ENCODE measurements at regions not wholly inside any gene's neighbourhood (a gene's known extent, or its start where the extent isn't known, plus 50 kb on each side); places are given as distances from the start of the nearest gene placed in this dataset.
"Not testable (repeated sequence)": the region's sequence is repeated elsewhere in the genome, so short reads cannot be mapped to it uniquely, and the experiment has no call there.

- DNase-seq (ENCODE audit: extremely low read depth in 1 of 2, low read depth in 1 of 2), result no peak
Observed at GRCh38 chr7:69218576-69218975, 379.7 kb upstream of the AUTS2 start.

GRCh38 chr7:69219381-69219780 is 378.9 kb upstream of the AUTS2 start:
- DNase-seq (ENCODE audit: extremely low read depth in 1 of 2, low read depth in 1 of 2), result no peak

GRCh38 chr7:69225259-69225943 is 372.9 kb upstream of the AUTS2 start:
- no peak for DNase-seq (ENCODE audit: extremely low read depth in 1 of 2, low read depth in 1 of 2)

GRCh38 chr7:69228212-69228811 is 370.0 kb upstream of the AUTS2 start:
- DNase-seq (ENCODE audit: extremely low read depth in 1 of 2, low read depth in 1 of 2), result no peak

- DNase-seq (ENCODE audit: extremely low read depth in 1 of 2, low read depth in 1 of 2), result no peak
Observed at GRCh38 chr7:69232445-69233376, 365.6 kb upstream of the AUTS2 start.

GRCh38 chr7:69237541-69237940 is 360.7 kb upstream of the AUTS2 start:
- DNase-seq (ENCODE audit: extremely low read depth in 1 of 2, low read depth in 1 of 2), result no peak

- DNase-seq (ENCODE audit: extremely low read depth in 1 of 2, low read depth in 1 of 2), result no peak
Observed at GRCh38 chr7:69243016-69243415, 355.3 kb upstream of the AUTS2 start.

GRCh38 chr7:69244701-69245100 is 353.6 kb upstream of the AUTS2 start:
- DNase-seq (ENCODE audit: extremely low read depth in 1 of 2, low read depth in 1 of 2), result no peak

- DNase-seq (ENCODE audit: extremely low read depth in 1 of 2, low read depth in 1 of 2), result no peak
Observed at GRCh38 chr7:69245646-69246045, 352.6 kb upstream of the AUTS2 start.

- DNase-seq (ENCODE audit: extremely low read depth in 1 of 2, low read depth in 1 of 2), result no peak
Observed at GRCh38 chr7:69246758-69247157, 351.5 kb upstream of the AUTS2 start.

- DNase-seq (ENCODE audit: extremely low read depth in 1 of 2, low read depth in 1 of 2), result not testable (repeated sequence)
Observed at GRCh38 chr7:69248382-69248828, 349.9 kb upstream of the AUTS2 start.

GRCh38 chr7:69250958-69251357 is 347.3 kb upstream of the AUTS2 start:
- DNase-seq (ENCODE audit: extremely low read depth in 1 of 2, low read depth in 1 of 2), result no peak

- no peak for DNase-seq (ENCODE audit: extremely low read depth in 1 of 2, low read depth in 1 of 2)
Observed at GRCh38 chr7:69254643-69255042, 343.6 kb upstream of the AUTS2 start.

GRCh38 chr7:69256634-69257081 is 341.6 kb upstream of the AUTS2 start:
- DNase-seq (ENCODE audit: extremely low read depth in 1 of 2, low read depth in 1 of 2), result no peak

GRCh38 chr7:69257592-69257991 is 340.7 kb upstream of the AUTS2 start:
- DNase-seq (ENCODE audit: extremely low read depth in 1 of 2, low read depth in 1 of 2), result no peak

- no peak for DNase-seq (ENCODE audit: extremely low read depth in 1 of 2, low read depth in 1 of 2)
Observed at GRCh38 chr7:69259445-69259844, 338.8 kb upstream of the AUTS2 start.

GRCh38 chr7:69260023-69260422 is 338.3 kb upstream of the AUTS2 start:
- no peak for DNase-seq (ENCODE audit: extremely low read depth in 1 of 2, low read depth in 1 of 2)

- no peak for DNase-seq (ENCODE audit: extremely low read depth in 1 of 2, low read depth in 1 of 2)
Observed at GRCh38 chr7:69263550-69263949, 334.7 kb upstream of the AUTS2 start.

- DNase-seq (ENCODE audit: extremely low read depth in 1 of 2, low read depth in 1 of 2), result no peak
Observed at GRCh38 chr7:69269806-69270205, 328.5 kb upstream of the AUTS2 start.

- no peak for DNase-seq (ENCODE audit: extremely low read depth in 1 of 2, low read depth in 1 of 2)
Observed at GRCh38 chr7:69272101-69272500, 326.2 kb upstream of the AUTS2 start.

GRCh38 chr7:69276011-69276729 is 322.1 kb upstream of the AUTS2 start:
- no peak for DNase-seq (ENCODE audit: extremely low read depth in 1 of 2, low read depth in 1 of 2)
